Esophagus squamous epithelium (tissue), 4 donors: ENCODE measurements at regions not wholly inside any gene's neighbourhood (a gene's known extent, or its start where the extent isn't known, plus 50 kb on each side); places are given as distances from the start of the nearest gene placed in this dataset.

Source experiments
- CTCF ChIP-seq, 6 experiments: fragments of 450-650 bp in 4 of 6; fragments of 200-600 bp in 2 of 6; sonication (generic) in 2 of 6; IDR thresholded peaks; one replicate each; pipeline ENCODE4 v1.5.1; 2016 to 2019; ENCODE audit warnings: antibody characterized with exemption in 6 of 6, mild to moderate bottlenecking in 4 of 6, moderate library complexity in 4 of 6
- POLR2A ChIP-seq, 4 donors: fragments of 450-650 bp; IDR thresholded peaks; one replicate each; pipeline ENCODE4 v1.6.1; 2017; ENCODE audit warnings: antibody characterized with exemption in 4 of 4, mild to moderate bottlenecking in 4 of 4, moderate library complexity in 3 of 4

DNA sequence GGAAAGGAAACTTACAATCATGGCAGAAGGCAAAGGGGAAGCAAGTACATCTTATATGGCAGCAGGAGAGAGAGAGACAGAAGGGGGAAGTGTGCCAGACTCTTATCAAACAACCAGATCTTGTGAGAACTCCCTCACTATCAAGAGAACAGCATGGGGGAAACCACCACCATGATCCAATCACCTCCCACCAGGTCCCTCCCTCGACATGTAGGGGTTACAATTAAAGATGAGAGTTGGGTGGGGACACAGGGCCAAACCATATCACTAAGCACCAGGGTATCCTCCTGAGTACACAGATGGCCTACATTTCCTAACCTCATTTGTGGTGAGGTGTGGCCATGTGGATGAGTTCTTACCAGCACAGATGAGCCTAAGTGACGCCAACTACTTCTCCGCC, 348.6 kb upstream of the ZFHX3 start:
- TF ChIP-seq CTCF (IDR thresholded peaks at IDR 0.05) = no peak
- no peak for TF ChIP-seq POLR2A (IDR thresholded peaks at IDR 0.05)
